Fibroblast of skin of scalp (primary cell): ENCODE measurements at regions not wholly inside any gene's neighbourhood (a gene's known extent, or its start where the extent isn't known, plus 50 kb on each side); places are given as distances from the start of the nearest gene placed in this dataset.
"Not testable (repeated sequence)": the region's sequence is repeated elsewhere in the genome, so short reads cannot be mapped to it uniquely, and the experiment has no call there.

Experiments used
- DNase-seq: peaks from one replicate; pipeline ENCODE4 v3.0.0-alpha.2; 2013

- not testable (repeated sequence) for DNase-seq
Measured at GRCh38 chr5:177941386-177941785, 54.7 kb downstream of the PROP1 start.

DNA sequence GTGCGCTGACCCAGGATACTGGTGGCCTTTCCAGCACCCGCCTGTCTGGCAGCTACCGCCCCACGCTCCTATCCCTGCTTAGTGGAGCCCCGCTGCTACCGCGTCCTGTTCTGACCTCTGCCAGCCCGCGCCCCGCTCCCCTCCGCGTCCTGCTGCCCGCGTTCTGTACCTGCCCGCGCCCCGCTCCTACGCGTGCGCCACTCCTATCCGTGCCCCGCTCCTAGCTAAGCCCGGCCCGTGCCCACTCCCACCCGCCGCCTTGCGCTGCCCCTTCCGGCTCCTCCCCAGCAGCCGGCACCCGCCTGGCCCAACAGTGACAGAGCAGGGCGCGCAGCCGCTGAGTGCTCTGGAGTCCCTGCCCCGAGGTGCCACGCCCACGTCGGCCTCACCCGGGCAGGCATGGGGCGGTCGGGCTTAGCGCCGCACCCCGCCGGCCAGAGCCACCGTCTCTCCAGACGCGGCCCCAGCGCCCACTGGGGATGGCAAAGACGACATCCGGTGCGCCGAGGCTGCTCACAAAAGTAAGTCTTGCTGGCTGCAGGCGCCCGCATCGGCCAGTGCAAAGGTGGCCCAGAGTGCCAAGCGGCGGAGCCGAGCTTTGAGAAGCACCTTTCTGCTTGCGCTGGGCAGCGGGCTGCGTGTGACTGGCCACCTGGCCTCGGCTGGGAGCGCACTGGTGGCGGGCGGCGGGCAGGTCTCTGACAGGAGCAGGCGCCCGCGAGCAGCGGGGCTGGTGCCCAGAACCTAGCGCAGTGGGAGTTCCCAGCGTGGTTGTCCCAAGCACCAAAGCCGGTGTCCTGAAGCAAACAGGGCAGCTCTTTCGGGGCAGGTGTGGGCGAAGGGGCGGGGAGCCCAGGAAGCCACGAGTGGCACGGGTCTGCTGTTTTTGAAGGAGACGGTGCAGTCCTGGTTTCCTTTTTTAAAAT lies 56.5 kb downstream of the PROP1 start:
- DNase-seq = peak; percentile 9

- DNase-seq = not testable (repeated sequence)
Measured at GRCh38 chr5:177938767-177939166, 57.3 kb downstream of the PROP1 start.

DNA sequence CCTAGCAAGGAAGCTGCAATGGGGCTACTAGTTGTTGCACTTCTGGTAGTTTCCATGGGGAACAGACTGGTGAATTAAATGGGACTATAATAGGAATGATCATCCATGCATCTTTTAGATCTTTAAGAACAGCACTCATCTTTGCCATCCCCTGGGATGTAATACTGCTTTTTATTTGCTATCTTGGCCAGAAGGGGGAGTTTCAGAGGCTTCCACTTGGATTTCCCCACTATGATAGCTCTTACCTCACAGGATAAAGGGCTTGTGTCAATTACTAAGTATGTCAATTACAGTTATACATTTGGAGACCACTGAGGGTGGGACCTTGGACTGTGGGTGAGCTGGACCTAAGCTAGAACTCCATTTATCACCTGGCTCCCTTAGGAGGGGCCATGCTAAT lies 61.8 kb downstream of the PROP1 start:
- DNase-seq = not testable (repeated sequence)

DNA sequence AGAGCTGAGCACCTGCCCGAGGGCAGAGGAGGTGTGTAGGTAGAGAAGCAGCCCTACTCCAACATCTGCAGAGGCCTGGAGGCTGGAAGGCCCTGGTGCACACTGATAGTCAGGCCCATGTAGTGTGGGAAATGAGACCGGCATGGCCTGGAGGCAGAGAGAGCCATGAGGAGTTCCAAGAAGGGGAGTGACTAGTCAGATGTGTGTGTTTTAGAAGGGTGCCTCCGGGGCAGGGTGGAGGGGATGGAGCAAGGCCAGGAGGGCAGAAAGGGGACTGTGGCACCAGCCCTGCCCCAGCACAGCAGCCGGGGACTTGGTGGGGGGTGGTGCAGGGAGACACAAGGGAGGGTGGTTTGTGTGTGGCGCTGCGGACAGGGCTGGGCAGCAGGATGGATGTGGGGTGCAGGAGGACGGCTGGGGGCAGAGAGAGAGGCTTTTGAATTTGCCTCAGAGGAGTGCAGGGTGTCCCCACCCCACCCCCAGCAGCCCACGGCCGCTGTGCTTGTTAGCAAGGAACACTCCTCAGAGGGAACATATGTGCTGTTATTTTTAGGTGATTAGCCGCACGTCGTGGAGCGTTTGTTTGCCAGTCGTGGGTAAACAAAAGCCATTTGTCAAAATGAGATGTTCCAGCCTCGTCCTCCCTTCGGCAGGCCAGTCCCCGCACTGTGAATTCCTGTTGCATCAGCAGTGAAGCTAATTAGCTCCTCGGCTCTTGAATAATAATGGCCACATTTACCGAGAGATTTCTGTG lies 65.6 kb downstream of the PROP1 start:
- DNase-seq = not testable (repeated sequence)

DNA sequence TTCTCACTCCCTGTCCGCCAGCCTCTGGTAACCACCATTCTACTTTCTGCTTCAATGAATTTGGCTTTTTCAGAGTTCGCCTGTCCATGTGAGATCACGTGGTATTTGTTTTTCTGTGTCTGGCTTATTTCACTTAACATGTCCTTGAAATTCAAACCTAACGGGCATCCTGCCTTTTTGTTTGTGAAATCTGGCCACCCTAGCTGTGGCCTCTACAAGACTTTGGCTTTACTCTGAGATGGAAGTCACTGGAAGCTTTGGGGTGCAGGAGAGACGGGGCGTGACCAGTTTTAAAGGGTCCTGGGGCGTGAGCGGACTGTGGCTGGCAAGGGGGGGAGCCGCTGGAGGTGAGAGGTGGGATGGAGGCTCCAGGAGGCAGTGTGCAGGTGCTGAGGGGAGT lies 66.4 kb downstream of the PROP1 start:
- DNase-seq = not testable (repeated sequence)

GRCh38 chr5:177927500-177927899 lies 68.5 kb downstream of the PROP1 start:
- DNase-seq = not testable (repeated sequence)

DNA sequence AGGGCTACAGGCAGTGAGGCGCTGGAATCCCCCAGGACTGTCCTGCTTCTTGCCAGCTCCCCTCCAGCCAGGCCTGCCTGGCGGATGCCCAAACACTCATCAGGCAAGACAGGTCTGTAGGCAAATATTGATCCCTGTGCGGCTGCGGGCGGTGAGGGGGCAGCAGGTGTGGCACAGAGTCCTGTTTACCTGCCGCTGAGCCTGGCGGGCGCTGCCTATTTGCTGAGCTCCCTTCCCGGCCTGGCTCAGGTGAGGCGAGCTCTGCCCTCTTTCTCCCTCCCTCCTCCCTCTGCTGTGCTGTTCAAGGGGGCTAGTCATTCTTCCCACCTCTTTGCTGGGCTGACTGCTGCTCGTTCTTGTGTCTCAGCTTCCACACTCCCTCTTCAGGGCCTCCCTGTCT lies 71.5 kb downstream of the PROP1 start:
- DNase-seq = not testable (repeated sequence)

GRCh38 chr5:177923837-177924236 lies 72.2 kb downstream of the PROP1 start:
- not testable (repeated sequence) for DNase-seq

- DNase-seq = not testable (repeated sequence)
Measured at GRCh38 chr5:177923189-177923588, 72.9 kb downstream of the PROP1 start.

DNA sequence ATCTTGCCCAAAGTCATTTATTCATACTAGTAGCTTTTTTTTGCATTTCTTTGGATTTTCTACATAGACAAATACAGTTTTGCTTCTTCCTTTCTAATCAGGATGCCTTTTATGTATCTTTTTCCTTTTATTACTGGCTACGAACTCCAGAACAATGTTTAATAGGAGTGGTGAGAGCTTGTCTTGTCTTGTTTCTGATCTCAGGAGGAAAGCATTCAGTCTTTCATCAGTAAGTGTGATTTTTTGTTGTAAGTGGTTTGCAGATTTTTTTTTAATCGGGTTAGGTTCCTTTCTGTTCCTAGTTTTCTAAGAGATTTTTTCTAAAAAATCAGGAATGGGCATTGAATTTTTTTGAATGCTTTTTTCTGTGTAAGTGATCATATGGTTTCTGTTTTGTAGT lies 86.8 kb downstream of the PROP1 start:
- not testable (repeated sequence) for DNase-seq

- DNase-seq = not testable (repeated sequence)
Measured at GRCh38 chr5:177902806-177903205, 93.2 kb downstream of the PROP1 start.

DNA sequence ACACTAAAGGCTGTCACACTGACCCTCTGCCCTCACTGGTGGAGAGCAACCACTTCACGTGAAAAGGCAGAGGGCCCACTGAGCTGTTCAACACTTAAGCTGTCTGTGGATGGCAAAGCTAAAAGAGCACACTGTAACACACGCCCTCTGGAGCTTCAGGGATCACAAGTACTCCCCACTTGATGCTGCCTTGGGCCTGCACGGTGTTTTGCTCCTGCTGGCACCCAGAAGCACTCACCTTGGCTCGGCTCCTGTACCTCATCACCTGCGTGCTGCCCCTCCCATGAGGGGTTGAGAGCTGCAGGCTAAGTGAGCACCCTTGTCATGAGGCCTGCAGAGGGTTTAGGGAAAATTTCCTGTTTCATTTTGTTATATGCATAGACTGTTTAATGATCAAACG lies 96.0 kb downstream of the PROP1 start:
- DNase-seq = not testable (repeated sequence)

- DNase-seq = not testable (repeated sequence)
Measured at GRCh38 chr5:177894681-177895453, 101.2 kb downstream of the PROP1 start.

DNA sequence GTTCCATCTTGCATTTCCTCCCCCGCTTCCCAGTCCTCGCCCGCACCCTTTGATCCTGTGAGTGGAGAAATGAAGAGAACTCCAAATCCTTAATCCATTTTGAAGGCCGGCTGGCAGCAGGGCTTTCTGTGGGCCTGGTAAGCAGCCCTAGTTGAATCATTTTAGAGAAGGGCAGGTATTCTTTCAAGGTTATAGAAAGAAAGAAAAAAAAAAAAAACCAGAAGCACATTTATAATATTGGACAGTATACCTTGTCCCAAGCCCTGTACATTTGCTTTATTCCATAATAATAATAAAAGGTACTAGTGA lies 103.7 kb downstream of the PROP1 start:
- DNase-seq = not testable (repeated sequence)

- DNase-seq = not testable (repeated sequence)
Measured at GRCh38 chr5:177891547-177892356, 104.3 kb downstream of the PROP1 start.

- DNase-seq = not testable (repeated sequence)
Measured at GRCh38 chr5:177883295-177883694, 100.6 kb upstream of the FAM153A start.

DNA sequence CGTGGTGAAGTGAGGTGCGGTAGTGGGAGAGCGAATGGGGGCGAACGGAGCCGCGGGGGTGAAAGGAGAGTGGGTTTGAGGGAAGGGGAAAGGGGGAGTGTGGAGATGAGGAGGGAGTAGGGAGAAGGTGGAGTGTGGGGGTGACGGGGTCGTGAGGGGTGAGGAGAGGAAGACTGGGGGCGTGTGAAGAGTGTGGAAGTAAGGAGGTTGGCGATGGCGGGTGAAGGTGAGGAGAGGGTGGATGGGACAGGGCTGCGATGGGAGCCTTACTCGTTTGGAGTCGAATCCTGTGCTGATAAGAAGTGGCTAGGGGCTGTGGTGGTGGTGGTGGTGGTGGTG lies 93.2 kb upstream of the FAM153A start:
- DNase-seq = not testable (repeated sequence)

GRCh38 chr5:177875013-177875899 lies 92.6 kb upstream of the FAM153A start:
- DNase-seq = not testable (repeated sequence)

DNA sequence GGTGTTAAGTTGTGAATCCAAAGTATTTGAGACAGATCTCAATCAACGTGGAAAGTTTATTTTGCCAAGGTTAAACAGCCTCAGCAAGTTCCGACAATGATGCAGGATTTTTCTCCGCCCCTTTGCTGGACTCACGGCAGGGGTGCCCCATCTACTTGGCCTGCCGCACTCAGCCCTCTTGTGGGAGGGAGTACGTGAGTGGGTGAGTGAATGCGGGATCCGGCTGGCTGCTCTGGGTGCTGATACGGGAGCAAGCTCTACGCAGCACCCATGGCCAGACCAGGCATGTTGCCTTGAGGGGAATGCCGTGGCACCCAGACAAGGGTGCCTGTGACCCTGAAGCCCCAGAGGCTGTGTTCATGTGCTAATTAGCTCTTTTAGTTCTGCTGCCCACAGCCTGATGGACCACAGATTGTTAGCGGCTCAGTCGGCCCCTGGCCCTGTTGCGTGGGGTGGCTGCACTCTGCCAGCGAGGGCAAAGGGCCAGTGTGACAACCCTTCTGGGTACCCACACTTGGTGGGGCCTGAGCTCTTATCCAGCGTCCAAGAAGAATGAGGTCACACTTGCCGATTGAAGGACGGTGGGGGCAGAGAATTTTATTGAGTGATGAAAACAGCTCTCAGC lies 81.2 kb upstream of the FAM153A start:
- DNase-seq = not testable (repeated sequence)
